GM21619 (cell line): ENCODE measurements at regions not wholly inside any gene's neighbourhood (a gene's known extent, or its start where the extent isn't known, plus 50 kb on each side); places are given as distances from the start of the nearest gene placed in this dataset.

ENCODE experiments used
- ATAC-seq: cut with Tn5 transposase; IDR thresholded peaks from one replicate; pipeline ENCODE4 v1.9.1; 2021; ENCODE audit not compliant: unreplicated experiment

GRCh38 chr4:130563185-130563888 is 1467.4 kb downstream of the C4orf33 start:
- ATAC-seq: no peak

- no peak for ATAC-seq
Observed at GRCh38 chr4:130563889-130564418, 1468.0 kb downstream of the C4orf33 start.

GRCh38 chr4:130568746-130569145 is 1472.8 kb downstream of the C4orf33 start:
- no peak for ATAC-seq

- ATAC-seq: no peak
Observed at GRCh38 chr4:130573742-130574141, 1477.8 kb downstream of the C4orf33 start.

GRCh38 chr4:130574215-130574614 is 1478.3 kb downstream of the C4orf33 start:
- ATAC-seq: no peak

- no peak for ATAC-seq
Observed at GRCh38 chr4:130576218-130576617, 1480.3 kb downstream of the C4orf33 start.

- no peak for ATAC-seq
Observed at GRCh38 chr4:130591091-130591490, 1495.1 kb downstream of the C4orf33 start.

GRCh38 chr4:130600706-130601105 is 1504.8 kb downstream of the C4orf33 start:
- ATAC-seq: no peak

- ATAC-seq: no peak
Observed at GRCh38 chr4:130603043-130603442, 1507.1 kb downstream of the C4orf33 start.

- ATAC-seq: no peak
Observed at GRCh38 chr4:130608121-130608520, 1512.2 kb downstream of the C4orf33 start.

GRCh38 chr4:130628531-130628930 is 1532.6 kb downstream of the C4orf33 start:
- ATAC-seq: no peak

- ATAC-seq: no peak
Observed at GRCh38 chr4:130632731-130633604, 1537.0 kb downstream of the C4orf33 start.

GRCh38 chr4:130636486-130636885 is 1540.5 kb downstream of the C4orf33 start:
- no peak for ATAC-seq

GRCh38 chr4:130640592-130640991 is 1544.6 kb downstream of the C4orf33 start:
- no peak for ATAC-seq

GRCh38 chr4:130646886-130647285 is 1550.9 kb downstream of the C4orf33 start:
- no peak for ATAC-seq

- no peak for ATAC-seq
Observed at GRCh38 chr4:130648570-130648969, 1552.6 kb downstream of the C4orf33 start.

- ATAC-seq: no peak
Observed at GRCh38 chr4:130653842-130654241, 1557.9 kb downstream of the C4orf33 start.

GRCh38 chr4:130659320-130659719 is 1563.4 kb downstream of the C4orf33 start:
- no peak for ATAC-seq

- ATAC-seq: no peak
Observed at GRCh38 chr4:130668859-130669258, 1572.9 kb downstream of the C4orf33 start.

GRCh38 chr4:130675266-130675665 is 1579.3 kb downstream of the C4orf33 start:
- ATAC-seq: no peak

GRCh38 chr4:130689181-130689580 is 1593.2 kb downstream of the C4orf33 start:
- ATAC-seq: no peak

- no peak for ATAC-seq
Observed at GRCh38 chr4:130698251-130698650, 1602.3 kb downstream of the C4orf33 start.
